ENCODE measurements at regions not wholly inside any gene's neighbourhood (a gene's known extent, or its start where the extent isn't known, plus 50 kb on each side); places are given as distances from the start of the nearest gene placed in this dataset.

- Histone ChIP-seq H3K27ac (no peak overlapping the region), H3K27me3 (no peaks in the 10 kb centered on the region), H3K4me1 (ENCODE audit: insufficient read depth) (peaks cover 1% of the 10 kb centered on the region), H3K9me3 (no peaks in the 10 kb centered on the region), H3K36me3 (no peaks in the 10 kb centered on the region), H3K4me3 (no peak overlapping the region)
- TF ChIP-seq EP300 (IDR thresholded peaks at IDR 0.05) = no peak
- no peak for TF ChIP-seq CTCF (IDR thresholded peaks at IDR 0.05)
- DNase-seq = no peak
- 43 to 61% (median 46%) methylated on average over 1 of the region's 1 CpG for WGBS, 3 donors
- intact Hi-C loops (cut with DNase I) = no loop called here
Observed at GRCh38 chr7:4430227-4430626, 251.9 kb upstream of the FOXK1 start.

- intact Hi-C loops (cut with DNase I) = no loop called here
- H3K27ac ChIP-seq = no peak overlapping the region
- no peaks in the 10 kb centered on the region for H3K36me3 ChIP-seq
- no peaks in the 10 kb centered on the region for H3K9me3 ChIP-seq
- no peak for DNase-seq
- no peaks in the 10 kb centered on the region for H3K27me3 ChIP-seq
- 38 to 52% (median 40%) methylated on average over 13 of the region's 13 CpGs for WGBS, 3 donors
- peaks cover 1% of the 10 kb centered on the region for H3K4me1 ChIP-seq (ENCODE audit: insufficient read depth)
- TF ChIP-seq EP300 (IDR thresholded peaks at IDR 0.05) (no peak), CTCF (IDR thresholded peaks at IDR 0.05) (no peak), POLR2A (IDR thresholded peaks at IDR 0.05) (no peak)
- no peak overlapping the region for H3K4me3 ChIP-seq
Observed at GRCh38 chr7:4434306-4434705, 247.8 kb upstream of the FOXK1 start.

DNA sequence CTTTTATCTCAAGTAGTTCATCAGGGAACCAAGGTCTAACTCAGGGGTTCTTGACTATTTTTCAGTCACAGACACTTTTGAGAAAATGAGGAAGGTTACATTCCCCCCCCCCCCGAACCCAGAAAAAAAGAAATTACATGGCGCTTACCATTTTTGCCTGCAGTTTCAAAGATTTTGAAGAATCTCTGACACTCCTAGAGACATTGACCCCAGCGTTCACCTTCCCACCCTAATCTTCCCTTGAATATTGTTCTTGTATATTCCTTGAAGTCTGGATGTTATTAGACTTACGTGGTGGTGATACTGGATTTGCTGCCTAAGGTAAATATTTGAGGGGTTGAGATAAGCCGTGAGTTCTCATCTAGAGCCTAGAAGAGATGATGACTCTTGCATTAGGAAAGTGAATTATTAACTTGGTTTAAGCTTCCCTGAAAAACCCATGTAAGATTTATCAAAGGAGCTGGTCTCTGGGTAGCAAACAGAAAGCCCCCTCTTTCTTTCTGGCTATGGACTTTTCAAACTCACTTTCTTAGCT, 245.7 kb upstream of the FOXK1 start:
- H3K9me3 ChIP-seq = no peaks in the 10 kb centered on the region
- WGBS, 3 donors = 65 to 84% (median 68%) methylated on average over 5 of the region's 5 CpGs
- no peak overlapping the region for H3K27ac ChIP-seq
- no peaks in the 10 kb centered on the region for H3K27me3 ChIP-seq
- H3K4me1 ChIP-seq (ENCODE audit: insufficient read depth) = peaks cover 1% of the 10 kb centered on the region
- H3K36me3 ChIP-seq = no peaks in the 10 kb centered on the region
- no peak for DNase-seq
- intact Hi-C loops (cut with DNase I) = no loop called here
- H3K4me3 ChIP-seq = no peak overlapping the region
- no peak for TF ChIP-seq POLR2A (IDR thresholded peaks at IDR 0.05)
- no peak for TF ChIP-seq EP300 (IDR thresholded peaks at IDR 0.05)

- 53 to 63% (median 58%) methylated on average over 3 of the region's 3 CpGs for WGBS, 3 donors
Observed at GRCh38 chr7:4436936-4437335, 245.2 kb upstream of the FOXK1 start.

More at GRCh38 chr7:4436936-4437335, 245.2 kb upstream of the FOXK1 start:
- Histone ChIP-seq H3K27ac (no peak overlapping the region), H3K36me3 (no peaks in the 10 kb centered on the region), H3K9me3 (no peaks in the 10 kb centered on the region), H3K4me3 (no peak overlapping the region), H3K4me1 (ENCODE audit: insufficient read depth) (peaks cover 1% of the 10 kb centered on the region), H3K27me3 (no peaks in the 10 kb centered on the region)
- TF ChIP-seq EP300 (IDR thresholded peaks at IDR 0.05) = no peak
- no peak for TF ChIP-seq CTCF (IDR thresholded peaks at IDR 0.05)
- no peak for TF ChIP-seq POLR2A (IDR thresholded peaks at IDR 0.05)
- no peak for DNase-seq
- intact Hi-C loops (cut with DNase I) = no loop called here

Data from ovary (tissue), 7 donors.